OCI-LY3 (cell line): ENCODE measurements at regions not wholly inside any gene's neighbourhood (a gene's known extent, or its start where the extent isn't known, plus 50 kb on each side); places are given as distances from the start of the nearest gene placed in this dataset.

ENCODE experiments used
- H2AFZ ChIP-seq: fragments of 200-600, 300-600 bp; shearing (Covaris generic); 2 replicates; pipeline ENCODE4 v1.6.0; 2014; ENCODE audit warnings: antibody characterized with exemption, low read depth, low read length
- H3K27ac ChIP-seq: fragments of 200-600, 300-600 bp; sonication (generic); 2 replicates; pipeline ENCODE4 v1.5.1; 2014; ENCODE audit warnings: mild to moderate bottlenecking, low read length, moderate library complexity, mixed read lengths
- H3K27me3 ChIP-seq: fragments of 200-600, 300-600 bp; sonication (generic); 2 replicates; pipeline ENCODE4 v1.6.1; 2014; ENCODE audit warnings: low read depth, low read length, mixed read lengths
- H3K36me3 ChIP-seq: fragments of 200-600, 300-600 bp; sonication (generic); replicated peaks from 2 replicates; pipeline ENCODE3; 2014; ENCODE audit warnings: low read depth, low read length, mixed read lengths
- H3K4me1 ChIP-seq: fragments of 300-600, 200-600 bp; sonication (generic); 2 replicates; pipeline ENCODE4 v1.6.1; 2014; ENCODE audit warnings: low read length, mixed read lengths
- H3K4me2 ChIP-seq: fragments of 200-600, 300-600 bp; sonication (generic); 2 replicates; pipeline ENCODE4 v1.6.1; 2014; ENCODE audit warnings: low read length, mixed read lengths
- H3K4me3 ChIP-seq: fragments of 300-600, 200-600 bp; sonication (generic); 2 replicates; pipeline ENCODE4 v1.5.1; 2014; ENCODE audit warnings: antibody characterized with exemption, mild to moderate bottlenecking, low read length, moderate library complexity
- H3K79me2 ChIP-seq: fragments of 300-600, 200-600 bp; shearing (Covaris generic); 2 replicates; pipeline ENCODE4 v1.6.1; 2014; ENCODE audit warnings: mild to moderate bottlenecking, low read length, mixed read lengths
- H3K9ac ChIP-seq: fragments of 300-600, 200-600 bp; shearing (Covaris generic); 2 replicates; pipeline ENCODE4 v1.6.0; 2014; ENCODE audit warnings: mild to moderate bottlenecking, low read length, moderate library complexity
- H3K9me3 ChIP-seq: fragments of 200-600, 300-600 bp; shearing (Covaris generic); 2 replicates; pipeline ENCODE4 v1.6.1; 2014; ENCODE audit warnings: low read length, mixed read lengths; ENCODE audit not compliant: insufficient read depth
- H4K20me1 ChIP-seq: fragments of 200-600, 300-600 bp; sonication (generic); 2 replicates; pipeline ENCODE4 v1.6.1; 2016; ENCODE audit warnings: low read length, mixed read lengths; ENCODE audit not compliant: insufficient read depth
- EZH2phosphoT487 ChIP-seq: fragments of 200-600 bp; shearing (Covaris generic); IDR thresholded peaks from 2 replicates; pipeline ENCODE4 v1.6.1; 2018; ENCODE audit warnings: antibody characterized with exemption, mixed run types, low read depth
- TF ChIP-seq, protein P1 (sequence below): fragments of 200-600, 300-600 bp; sonication (generic); IDR thresholded peaks from 2 replicates; pipeline ENCODE4 v1.5.1; 2014; ENCODE audit warnings: antibody characterized with exemption, low read length, low read depth

DNA sequence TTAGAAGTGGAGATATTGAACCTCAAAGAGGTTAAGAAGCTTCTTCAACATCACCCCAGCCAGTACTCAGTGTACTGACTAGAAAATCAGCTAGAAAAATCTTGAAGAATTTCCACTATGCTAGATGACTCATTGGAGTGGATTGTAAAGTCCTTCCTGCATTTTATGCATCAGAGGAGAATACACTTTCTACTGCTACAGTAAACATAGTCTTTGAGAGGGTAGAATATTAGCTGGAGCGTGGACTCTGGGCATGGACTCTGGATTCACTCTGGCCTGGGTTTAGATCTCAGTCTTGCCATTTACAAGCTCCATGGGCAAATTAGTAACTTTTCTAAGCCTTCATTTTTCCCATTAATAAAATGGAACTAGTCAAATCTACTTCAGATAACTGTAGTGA lies 215.9 kb downstream of the IRS1 start:
- Histone ChIP-seq H3K27ac (no peak overlapping the region), H3K36me3 (no peaks in the 10 kb centered on the region), H3K9me3 (no peaks in the 10 kb centered on the region), H3K79me2 (no peaks in the 10 kb centered on the region), H3K27me3 (no peaks in the 10 kb centered on the region), H3K9ac (no peak overlapping the region), H3K4me2 (no peak overlapping the region), H3K4me3 (no peak overlapping the region), H4K20me1 (no peaks in the 10 kb centered on the region), H3K4me1 (no peaks in the 10 kb centered on the region), H2AFZ (no peak overlapping the region)
- TF ChIP-seq, protein P1, sequence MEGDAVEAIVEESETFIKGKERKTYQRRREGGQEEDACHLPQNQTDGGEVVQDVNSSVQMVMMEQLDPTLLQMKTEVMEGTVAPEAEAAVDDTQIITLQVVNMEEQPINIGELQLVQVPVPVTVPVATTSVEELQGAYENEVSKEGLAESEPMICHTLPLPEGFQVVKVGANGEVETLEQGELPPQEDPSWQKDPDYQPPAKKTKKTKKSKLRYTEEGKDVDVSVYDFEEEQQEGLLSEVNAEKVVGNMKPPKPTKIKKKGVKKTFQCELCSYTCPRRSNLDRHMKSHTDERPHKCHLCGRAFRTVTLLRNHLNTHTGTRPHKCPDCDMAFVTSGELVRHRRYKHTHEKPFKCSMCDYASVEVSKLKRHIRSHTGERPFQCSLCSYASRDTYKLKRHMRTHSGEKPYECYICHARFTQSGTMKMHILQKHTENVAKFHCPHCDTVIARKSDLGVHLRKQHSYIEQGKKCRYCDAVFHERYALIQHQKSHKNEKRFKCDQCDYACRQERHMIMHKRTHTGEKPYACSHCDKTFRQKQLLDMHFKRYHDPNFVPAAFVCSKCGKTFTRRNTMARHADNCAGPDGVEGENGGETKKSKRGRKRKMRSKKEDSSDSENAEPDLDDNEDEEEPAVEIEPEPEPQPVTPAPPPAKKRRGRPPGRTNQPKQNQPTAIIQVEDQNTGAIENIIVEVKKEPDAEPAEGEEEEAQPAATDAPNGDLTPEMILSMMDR, result no peak
- TF ChIP-seq EZH2phosphoT487, result no peak

DNA sequence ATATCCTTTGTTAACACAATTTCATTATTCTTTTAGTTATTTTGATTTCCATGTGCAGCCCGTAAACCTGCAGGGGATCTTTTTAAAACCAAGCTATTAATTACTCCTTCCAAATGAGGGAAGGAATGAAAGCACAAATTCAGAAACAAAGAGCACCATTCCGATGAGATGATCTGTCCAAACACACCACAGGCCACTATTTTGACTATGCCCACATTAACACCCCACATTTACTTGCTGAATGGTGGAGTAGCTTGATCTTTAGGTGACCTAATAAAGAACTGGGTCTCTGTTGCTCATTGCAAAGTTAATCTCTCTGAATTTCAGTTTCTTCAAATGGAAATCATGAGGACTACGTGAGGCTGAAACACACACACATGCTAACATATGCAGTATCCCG lies 218.0 kb downstream of the IRS1 start:
- Histone ChIP-seq H3K9ac (no peak overlapping the region), H3K4me2 (no peak overlapping the region), H3K27me3 (no peaks in the 10 kb centered on the region), H3K9me3 (no peaks in the 10 kb centered on the region), H3K36me3 (no peaks in the 10 kb centered on the region), H3K79me2 (no peaks in the 10 kb centered on the region), H3K4me3 (no peak overlapping the region), H4K20me1 (no peaks in the 10 kb centered on the region), H3K27ac (no peak overlapping the region), H3K4me1 (no peaks in the 10 kb centered on the region), H2AFZ (no peak overlapping the region)
- TF ChIP-seq, protein P1, result no peak
- no peak for TF ChIP-seq EZH2phosphoT487

DNA sequence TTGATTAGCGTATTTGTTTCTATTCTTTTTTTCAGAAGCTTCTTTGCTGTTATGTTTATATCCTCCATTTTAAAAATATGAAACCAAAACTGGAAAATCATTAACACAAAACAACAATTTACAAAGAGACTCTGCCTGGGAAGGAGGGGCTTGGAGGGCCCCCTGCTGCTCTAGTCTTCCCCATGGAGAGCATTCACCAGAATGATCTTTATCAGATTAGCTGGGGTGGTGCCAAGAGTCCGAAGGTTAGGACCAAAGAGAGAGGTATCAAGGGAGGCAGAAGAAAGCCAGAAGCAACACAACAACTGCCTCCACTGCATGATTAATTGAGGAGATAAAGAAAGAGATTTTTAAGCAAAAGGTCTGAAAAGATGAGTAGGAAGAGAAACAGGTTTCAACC lies 218.6 kb downstream of the IRS1 start:
- no peaks in the 10 kb centered on the region for H3K36me3 ChIP-seq
- H3K27ac ChIP-seq, result no peak overlapping the region
- H2AFZ ChIP-seq, result no peak overlapping the region
- no peak overlapping the region for H3K9ac ChIP-seq
- no peaks in the 10 kb centered on the region for H4K20me1 ChIP-seq
- H3K4me2 ChIP-seq, result no peak overlapping the region
- H3K79me2 ChIP-seq, result no peaks in the 10 kb centered on the region
- H3K4me3 ChIP-seq, result no peak overlapping the region
- H3K27me3 ChIP-seq, result no peaks in the 10 kb centered on the region
- TF ChIP-seq EZH2phosphoT487, result no peak
- TF ChIP-seq, protein P1, result no peak
- no peaks in the 10 kb centered on the region for H3K9me3 ChIP-seq
- no peaks in the 10 kb centered on the region for H3K4me1 ChIP-seq

DNA sequence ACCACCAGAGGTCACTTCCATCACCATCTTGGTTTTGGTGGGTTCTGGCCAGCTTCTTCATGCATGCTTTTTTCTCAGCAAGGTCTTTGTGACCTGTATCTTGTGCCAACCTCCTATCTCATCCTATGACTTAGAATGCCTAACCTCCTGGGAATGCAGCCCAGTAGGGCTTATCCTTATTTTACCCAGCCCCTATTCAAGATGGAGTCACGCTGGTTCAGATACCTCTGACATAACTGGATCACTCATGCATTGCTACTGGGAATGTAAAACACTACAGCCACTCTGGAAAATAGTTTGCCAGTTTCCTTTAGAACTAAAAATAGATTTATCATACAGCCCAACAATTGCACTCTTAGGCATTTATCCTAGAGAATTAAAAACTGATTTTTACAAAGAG lies 219.2 kb downstream of the IRS1 start:
- H3K4me1 ChIP-seq, result no peaks in the 10 kb centered on the region
- no peak overlapping the region for H3K9ac ChIP-seq
- H4K20me1 ChIP-seq, result no peaks in the 10 kb centered on the region
- H3K4me3 ChIP-seq, result no peak overlapping the region
- no peak overlapping the region for H3K4me2 ChIP-seq
- no peaks in the 10 kb centered on the region for H3K9me3 ChIP-seq
- no peaks in the 10 kb centered on the region for H3K79me2 ChIP-seq
- no peaks in the 10 kb centered on the region for H3K36me3 ChIP-seq
- no peak for TF ChIP-seq EZH2phosphoT487
- TF ChIP-seq, protein P1, result no peak
- H3K27ac ChIP-seq, result no peak overlapping the region
- no peak overlapping the region for H2AFZ ChIP-seq
- no peaks in the 10 kb centered on the region for H3K27me3 ChIP-seq
